CD4-positive, alpha-beta T cell (primary cell): ENCODE measurements at regions not wholly inside any gene's neighbourhood (a gene's known extent, or its start where the extent isn't known, plus 50 kb on each side); places are given as distances from the start of the nearest gene placed in this dataset.

Source experiments
- ATAC-seq: fragments of 200-7000 bp; cut with Tn5 transposase; one replicate; pipeline ENCODE4 v1.10.0; 2022; ENCODE audit warnings: mild to moderate bottlenecking; ENCODE audit not compliant: poor library complexity
- CTCF ChIA-PET: fragments of 350-600 bp; sonication (Branson Sonifier 250); formaldehyde crosslinking; loops from one replicate; lab custom pipeline; 2021; ENCODE audit warnings: antibody characterized with exemption, inconsistent platforms; lab: Charles Lee
- POLR2A ChIA-PET: fragments of 350-600 bp; sonication (Branson Sonifier 250); formaldehyde crosslinking; loops from one replicate; lab custom pipeline; 2021; ENCODE audit warnings: antibody characterized with exemption, inconsistent platforms; lab: Charles Lee
- DNase-seq, 14 experiments: peaks; one replicate each; pipeline ENCODE4 v3.0.0-alpha.2; 2013 to 2020; ENCODE audit warnings: mixed read lengths in 2 of 14
- H3K27ac ChIP-seq, 2 donors: one replicate each; pipeline versions ENCODE4 v1.5.1 to v1.7.0; 2013; ENCODE audit warnings: low read length in 2 of 2, low read depth in 1 of 2, mild to moderate bottlenecking in 1 of 2
- H3K27me3 ChIP-seq, 2 experiments: 1 replicate in 1 of 2; 2 replicates in 1 of 2; pipeline versions ENCODE4 v1.6.1 to v1.7.0; 2013; ENCODE audit warnings: low read length in 2 of 2, control low read depth in 1 of 2, mild to moderate bottlenecking in 1 of 2, moderate library complexity in 1 of 2; ENCODE audit not compliant: insufficient read depth in 2 of 2, control insufficient read depth in 1 of 2
- H3K36me3 ChIP-seq: one replicate; pipeline ENCODE4 v1.6.1; 2013; ENCODE audit warnings: low read length, control low read depth; ENCODE audit not compliant: insufficient read depth
- H3K4me1 ChIP-seq: one replicate; pipeline ENCODE4 v1.6.1; 2013; ENCODE audit warnings: low read length, control low read depth; ENCODE audit not compliant: insufficient read depth
- H3K4me3 ChIP-seq: one replicate; pipeline ENCODE4 v1.5.1; 2013; ENCODE audit warnings: mild to moderate bottlenecking, low read length, moderate library complexity
- H3K9me3 ChIP-seq, 2 experiments: 1 replicate in 1 of 2; 2 replicates in 1 of 2; pipeline versions ENCODE4 v1.6.1 to v1.7.0; 2013; ENCODE audit warnings: low read length in 2 of 2, mild to moderate bottlenecking in 2 of 2, control low read depth in 1 of 2, moderate library complexity in 1 of 2; ENCODE audit not compliant: control insufficient read depth in 1 of 2, insufficient read depth in 1 of 2
- H3K27ac Mint-ChIP-seq: one replicate; pipeline ENCODE4 v1.8.0; 2020; ENCODE audit warnings: mixed read lengths
- H3K27me3 Mint-ChIP-seq: one replicate; pipeline ENCODE4 v1.8.0; 2021; ENCODE audit warnings: mixed read lengths
- H3K36me3 Mint-ChIP-seq: one replicate; pipeline ENCODE4 v1.8.0; 2021; ENCODE audit warnings: low read depth, mixed read lengths
- H3K4me1 Mint-ChIP-seq: one replicate; pipeline ENCODE4 v1.8.0; 2021; ENCODE audit warnings: low read depth, mixed read lengths
- H3K4me3 Mint-ChIP-seq: one replicate; pipeline ENCODE4 v1.8.0; 2020; ENCODE audit warnings: mild to moderate bottlenecking, mixed read lengths
- H3K9me3 Mint-ChIP-seq: one replicate; pipeline ENCODE4 v1.8.0; 2020; ENCODE audit warnings: mixed read lengths
- intact Hi-C, 2 experiments: fragments of 100-400 bp; cut with DNase I in 1 of 2; cut with micrococcal nuclease in 1 of 2; formaldehyde crosslinking; loops; one replicate each; pipeline versions ENCODE4 v1.15.1 to v1.9.0; 2023 to 2025; cut with DNase I, micrococcal nuclease
- TF ChIP-seq, protein P1 (sequence below): fragments of 200-600 bp; IDR thresholded peaks from one replicate; pipeline ENCODE4 v1.8.0; 2022; ENCODE audit warnings: antibody characterized with exemption, mild to moderate bottlenecking

DNA sequence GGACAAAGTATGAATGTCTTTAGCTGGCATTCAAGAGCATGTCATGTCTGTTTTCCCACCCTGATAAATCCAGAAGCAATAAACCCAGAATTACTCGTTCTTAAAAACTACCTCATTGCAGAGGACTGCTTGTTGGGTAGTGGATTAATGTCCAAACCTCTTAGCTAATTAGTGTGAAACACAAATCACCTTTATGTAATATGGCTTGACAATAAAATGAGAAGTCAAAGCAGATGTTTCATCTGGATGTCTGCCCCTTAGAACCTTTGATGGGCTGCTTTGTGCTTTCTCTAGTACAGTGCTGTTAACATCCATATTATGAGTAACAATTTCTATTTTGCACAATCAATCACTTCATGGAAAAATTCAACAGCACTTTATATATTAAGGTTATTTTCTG lies 149.1 kb upstream of the TUT7 start:
- CTCF ChIA-PET, result no interaction called here

DNA sequence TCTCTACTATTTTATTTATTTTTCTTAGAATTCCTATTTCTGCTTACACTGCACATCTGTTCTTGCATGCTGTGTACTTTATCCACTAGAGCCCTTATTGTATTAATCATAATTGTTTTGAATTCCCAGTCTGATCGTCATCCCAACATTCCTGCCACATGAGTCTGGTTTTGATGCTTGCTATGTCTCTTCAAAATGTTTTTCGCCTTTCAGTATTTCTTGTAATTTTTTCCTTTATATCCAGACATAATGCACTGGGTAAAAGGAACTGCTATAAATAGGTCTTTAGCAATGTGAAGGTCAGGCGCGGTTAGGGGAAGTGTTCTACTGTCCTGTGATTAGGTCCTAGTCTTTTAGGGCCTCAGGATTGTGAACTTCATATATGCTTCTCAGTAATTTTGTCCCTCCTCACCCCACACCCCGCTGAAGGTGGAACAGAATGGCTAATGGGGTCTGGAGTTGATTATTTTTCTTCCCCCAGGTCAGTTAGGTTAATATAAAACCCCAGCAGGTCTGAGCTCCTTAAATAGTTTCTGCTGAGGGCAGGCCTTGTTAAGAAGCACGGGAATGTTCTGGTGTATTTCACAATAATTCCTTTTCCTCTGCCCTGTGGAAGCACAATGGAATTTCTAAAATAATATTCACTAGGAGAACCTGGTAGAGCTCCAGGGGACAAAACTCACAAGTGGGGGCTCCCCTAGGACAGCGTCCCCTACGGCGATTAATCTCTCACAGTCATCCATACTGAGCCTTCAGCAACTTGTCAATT lies 146.6 kb upstream of the TUT7 start:
- H3K4me3 Mint-ChIP-seq, result no peak overlapping the region
- no peaks in the 10 kb centered on the region for H3K4me1 Mint-ChIP-seq
- DNase-seq, result no peak
- H3K27me3 ChIP-seq, result peaks cover 5 to 13% of the 10 kb centered on the region in 2 experiments
- intact Hi-C loops, result no loop called here
- TF ChIP-seq, protein P1, sequence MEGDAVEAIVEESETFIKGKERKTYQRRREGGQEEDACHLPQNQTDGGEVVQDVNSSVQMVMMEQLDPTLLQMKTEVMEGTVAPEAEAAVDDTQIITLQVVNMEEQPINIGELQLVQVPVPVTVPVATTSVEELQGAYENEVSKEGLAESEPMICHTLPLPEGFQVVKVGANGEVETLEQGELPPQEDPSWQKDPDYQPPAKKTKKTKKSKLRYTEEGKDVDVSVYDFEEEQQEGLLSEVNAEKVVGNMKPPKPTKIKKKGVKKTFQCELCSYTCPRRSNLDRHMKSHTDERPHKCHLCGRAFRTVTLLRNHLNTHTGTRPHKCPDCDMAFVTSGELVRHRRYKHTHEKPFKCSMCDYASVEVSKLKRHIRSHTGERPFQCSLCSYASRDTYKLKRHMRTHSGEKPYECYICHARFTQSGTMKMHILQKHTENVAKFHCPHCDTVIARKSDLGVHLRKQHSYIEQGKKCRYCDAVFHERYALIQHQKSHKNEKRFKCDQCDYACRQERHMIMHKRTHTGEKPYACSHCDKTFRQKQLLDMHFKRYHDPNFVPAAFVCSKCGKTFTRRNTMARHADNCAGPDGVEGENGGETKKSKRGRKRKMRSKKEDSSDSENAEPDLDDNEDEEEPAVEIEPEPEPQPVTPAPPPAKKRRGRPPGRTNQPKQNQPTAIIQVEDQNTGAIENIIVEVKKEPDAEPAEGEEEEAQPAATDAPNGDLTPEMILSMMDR, result no peak
- H3K36me3 Mint-ChIP-seq, result no peaks in the 10 kb centered on the region
- no peaks in the 10 kb centered on the region for H3K36me3 ChIP-seq
- peaks cover 58% of the 10 kb centered on the region for H3K27me3 Mint-ChIP-seq
- H3K4me1 ChIP-seq, result no peaks in the 10 kb centered on the region
- no peak overlapping the region for H3K4me3 ChIP-seq
- H3K9me3 ChIP-seq, result no peaks in the 10 kb centered on the region
- POLR2A ChIA-PET, result no interaction called here
- H3K9me3 Mint-ChIP-seq, result no peaks in the 10 kb centered on the region
- CTCF ChIA-PET, result no interaction called here
- no peak overlapping the region for H3K27ac Mint-ChIP-seq
- H3K27ac ChIP-seq, result no peak overlapping the region
- ATAC-seq, result no peak

More for the DNA sequence above, 149.1 kb upstream of the TUT7 start:
- TF ChIP-seq, protein P1, result no peak
- H3K27me3 ChIP-seq, result peaks cover 5 to 13% of the 10 kb centered on the region in 2 experiments
- DNase-seq, result no peak
- intact Hi-C loops, result no loop called here
- peaks cover 60% of the 10 kb centered on the region for H3K27me3 Mint-ChIP-seq
- no peaks in the 10 kb centered on the region for H3K36me3 Mint-ChIP-seq
- H3K4me3 ChIP-seq, result no peak overlapping the region
- H3K27ac ChIP-seq, result no peak overlapping the region
- no peak overlapping the region for H3K27ac Mint-ChIP-seq
- no peaks in the 10 kb centered on the region for H3K4me1 ChIP-seq
- POLR2A ChIA-PET, result no interaction called here
- H3K4me3 Mint-ChIP-seq, result no peak overlapping the region
- no peak for ATAC-seq
- no peaks in the 10 kb centered on the region for H3K9me3 Mint-ChIP-seq
- H3K9me3 ChIP-seq, result no peaks in the 10 kb centered on the region
- no peaks in the 10 kb centered on the region for H3K36me3 ChIP-seq
- H3K4me1 Mint-ChIP-seq, result no peaks in the 10 kb centered on the region

DNA sequence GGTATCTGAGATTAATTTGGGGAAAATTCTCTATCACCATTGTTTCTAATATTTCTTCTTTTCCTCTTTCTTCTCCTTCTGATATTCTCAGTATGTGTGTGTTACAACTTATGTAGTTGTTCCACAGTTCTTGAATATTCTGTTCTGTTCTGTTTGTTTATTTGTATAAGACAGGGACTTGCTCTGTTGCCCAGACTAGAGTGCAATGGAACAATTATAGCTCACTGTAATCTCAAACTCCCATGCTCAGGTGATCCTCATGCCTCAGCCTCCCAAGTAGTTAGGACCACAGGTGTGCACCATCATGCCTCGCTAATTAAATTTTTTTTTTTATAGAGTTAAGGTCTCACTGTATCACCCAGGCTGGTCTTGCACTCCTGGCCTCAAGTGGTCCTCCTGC lies 145.8 kb upstream of the TUT7 start:
- no peak for DNase-seq
- no peak for ATAC-seq
- POLR2A ChIA-PET, result no interaction called here
- H3K4me3 ChIP-seq, result no peak overlapping the region
- H3K27ac ChIP-seq, result no peak overlapping the region
- intact Hi-C loops, result no loop called here
- H3K27ac Mint-ChIP-seq, result no peak overlapping the region
- no peaks in the 10 kb centered on the region for H3K9me3 Mint-ChIP-seq
- no peaks in the 10 kb centered on the region for H3K4me1 ChIP-seq
- CTCF ChIA-PET, result no interaction called here
- H3K27me3 Mint-ChIP-seq, result peaks cover 59% of the 10 kb centered on the region
- H3K4me1 Mint-ChIP-seq, result no peaks in the 10 kb centered on the region
- no peaks in the 10 kb centered on the region for H3K36me3 Mint-ChIP-seq
- H3K36me3 ChIP-seq, result no peaks in the 10 kb centered on the region
- TF ChIP-seq, protein P1, result no peak
- H3K27me3 ChIP-seq, result peaks cover 5 to 13% of the 10 kb centered on the region in 2 experiments
- H3K9me3 ChIP-seq, result no peaks in the 10 kb centered on the region
- no peak overlapping the region for H3K4me3 Mint-ChIP-seq
